ENCODE measurements at regions not wholly inside any gene's neighbourhood (a gene's known extent, or its start where the extent isn't known, plus 50 kb on each side); places are given as distances from the start of the nearest gene placed in this dataset.

- DNase-seq = no peak
These were observed 410.8 kb upstream of the DDI1 start for GRCh38 chr11:103625624-103625965.

- DNase-seq = no peak
These were observed 408.3 kb upstream of the DDI1 start for GRCh38 chr11:103628121-103628520.

GRCh38 chr11:103631841-103632240 lies 404.6 kb upstream of the DDI1 start:
- DNase-seq = no peak

GRCh38 chr11:103633068-103633788 lies 403.2 kb upstream of the DDI1 start:
- DNase-seq = no peak

DNA sequence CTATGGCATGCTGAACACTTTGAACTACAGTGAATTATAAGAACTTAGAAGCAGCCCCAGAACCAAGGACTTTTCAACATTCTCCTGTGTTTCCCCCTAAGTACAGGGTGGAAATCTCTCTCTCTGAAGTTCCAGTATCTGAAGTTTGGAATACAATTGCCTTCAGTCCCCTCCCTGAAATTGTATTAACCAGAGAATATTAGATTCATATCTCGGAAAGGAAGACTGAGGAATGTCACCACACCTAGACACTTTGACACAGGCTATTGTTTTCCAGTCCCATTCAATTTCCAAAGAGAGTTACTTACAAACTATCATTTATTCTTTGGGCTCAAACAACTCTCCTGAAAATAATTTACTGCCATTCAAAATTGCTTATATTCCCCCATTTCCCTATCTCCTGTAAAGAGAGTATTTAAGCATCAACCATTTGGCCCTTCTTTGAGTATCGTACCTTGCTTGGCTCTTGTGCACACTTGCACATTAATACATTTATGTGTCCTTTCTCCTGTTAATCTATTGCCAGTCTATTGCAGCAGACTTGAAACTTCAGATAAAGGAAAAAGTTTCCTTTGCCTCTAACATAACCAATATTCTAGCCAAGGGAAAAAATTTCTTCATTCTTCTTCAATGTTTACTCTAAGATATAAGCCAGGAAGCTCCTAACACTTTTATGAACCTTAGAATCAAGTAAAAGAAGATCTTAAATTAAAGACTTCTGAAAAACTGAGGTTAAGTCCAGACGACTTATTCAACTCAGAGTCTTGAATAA lies 402.4 kb upstream of the DDI1 start:
- DNase-seq = no peak

GRCh38 chr11:103636232-103636631 lies 400.2 kb upstream of the DDI1 start:
- DNase-seq = no peak

DNA sequence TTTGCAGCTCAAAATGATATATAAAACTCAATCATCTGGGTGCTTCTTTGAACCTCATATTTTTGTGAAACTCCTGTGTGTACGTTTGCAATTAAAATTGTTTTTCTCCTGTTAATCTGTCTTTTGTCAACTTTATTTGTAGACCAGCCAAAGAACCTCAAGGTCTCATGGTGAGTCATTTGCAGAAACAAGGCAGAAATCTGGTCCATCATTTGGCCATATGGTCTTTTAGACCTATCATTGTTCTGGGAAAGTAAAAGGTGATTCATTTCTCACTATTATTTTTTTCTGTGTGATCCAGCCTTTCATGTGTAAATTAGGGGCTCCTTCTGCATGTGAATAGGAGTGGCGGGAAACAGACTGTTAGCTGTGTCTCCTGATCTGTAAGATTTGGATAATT lies 399.1 kb upstream of the DDI1 start:
- DNase-seq = no peak

DNA sequence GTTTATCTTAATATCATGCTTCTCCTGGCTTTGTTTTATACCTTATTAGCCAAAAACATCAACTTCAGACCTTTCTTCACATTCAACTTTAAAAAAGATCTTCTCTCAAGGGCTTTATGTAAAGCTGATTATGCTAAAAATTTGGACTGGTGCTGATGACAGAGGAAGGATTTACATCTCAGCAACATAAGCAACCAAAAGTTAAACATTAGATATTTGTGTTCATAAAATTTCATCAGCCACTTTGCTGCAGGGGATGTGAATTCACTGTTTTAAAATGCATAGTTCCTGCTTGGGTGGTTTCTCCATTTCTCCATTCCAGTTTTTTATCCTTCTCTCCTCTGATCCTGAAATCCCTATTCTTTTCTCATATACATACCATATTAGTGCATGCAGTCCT lies 398.6 kb upstream of the DDI1 start:
- DNase-seq = no peak

DNA sequence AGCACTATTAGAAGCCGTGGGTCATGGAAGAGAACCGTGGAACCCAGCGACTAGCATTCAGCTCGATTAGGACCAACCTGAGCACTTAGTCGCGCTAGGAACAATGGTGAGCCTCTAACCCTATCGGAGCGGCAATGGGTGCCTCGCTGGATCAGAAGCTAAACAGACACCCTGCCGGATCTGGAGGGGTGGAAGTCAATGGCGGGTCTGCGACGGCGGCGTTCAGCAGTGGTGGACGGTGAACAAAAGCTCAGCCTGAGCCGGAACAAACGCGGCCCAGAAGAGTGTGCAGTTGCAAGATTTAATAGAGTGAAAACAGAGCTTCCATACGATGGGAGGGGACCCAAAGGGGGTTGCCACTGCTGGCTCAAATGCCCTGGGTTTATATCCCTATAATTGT lies 391.8 kb upstream of the DDI1 start:
- no peak for DNase-seq

GRCh38 chr11:103648054-103648453 lies 388.4 kb upstream of the DDI1 start:
- no peak for DNase-seq

GRCh38 chr11:103648670-103649400 lies 387.6 kb upstream of the DDI1 start:
- no peak for DNase-seq

DNA sequence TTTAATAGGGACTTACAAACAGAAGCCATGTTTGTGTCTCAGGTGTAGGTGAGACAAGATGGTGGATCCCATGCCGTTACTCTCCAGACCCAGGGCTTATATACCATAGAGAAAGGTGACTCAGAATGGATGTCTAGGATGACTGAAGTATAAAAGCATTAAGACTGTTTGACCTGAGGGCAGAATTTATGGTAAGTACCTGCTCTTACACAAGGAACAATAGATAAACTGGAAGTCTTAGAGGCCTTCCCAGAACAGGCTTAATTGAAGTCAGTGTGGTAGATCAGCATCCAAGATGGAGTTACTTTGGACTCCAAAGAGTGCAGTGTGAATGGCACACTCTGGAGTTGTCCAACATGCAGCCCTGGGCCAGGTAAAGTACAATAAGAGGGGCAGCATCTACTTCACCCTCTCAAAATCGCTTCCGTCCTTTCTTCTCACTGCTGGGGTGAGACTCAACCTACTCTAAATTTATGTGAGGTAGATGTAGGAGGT lies 387.0 kb upstream of the DDI1 start:
- DNase-seq = no peak

DNA sequence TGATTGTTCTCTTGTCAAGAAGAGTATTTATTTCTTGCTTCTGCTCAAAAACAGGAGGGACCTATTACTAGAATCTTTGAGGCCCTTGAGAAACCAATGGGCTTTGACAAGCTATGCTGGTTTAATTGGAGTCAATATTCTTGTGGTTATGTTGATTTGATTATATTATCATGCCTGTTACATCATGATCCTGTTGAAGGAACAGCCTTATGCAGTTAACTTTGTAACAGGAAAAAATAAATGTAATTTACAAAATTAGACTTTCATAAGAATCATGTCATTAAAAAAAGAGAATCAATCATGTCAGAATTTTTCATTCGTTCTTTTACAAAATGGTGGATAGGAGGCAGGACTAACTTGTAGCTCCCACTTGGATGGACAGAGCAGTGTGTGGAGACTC lies 386.1 kb upstream of the DDI1 start:
- no peak for DNase-seq

- no peak for DNase-seq
These were observed 385.0 kb upstream of the DDI1 start for GRCh38 chr11:103651341-103651998.

DNA sequence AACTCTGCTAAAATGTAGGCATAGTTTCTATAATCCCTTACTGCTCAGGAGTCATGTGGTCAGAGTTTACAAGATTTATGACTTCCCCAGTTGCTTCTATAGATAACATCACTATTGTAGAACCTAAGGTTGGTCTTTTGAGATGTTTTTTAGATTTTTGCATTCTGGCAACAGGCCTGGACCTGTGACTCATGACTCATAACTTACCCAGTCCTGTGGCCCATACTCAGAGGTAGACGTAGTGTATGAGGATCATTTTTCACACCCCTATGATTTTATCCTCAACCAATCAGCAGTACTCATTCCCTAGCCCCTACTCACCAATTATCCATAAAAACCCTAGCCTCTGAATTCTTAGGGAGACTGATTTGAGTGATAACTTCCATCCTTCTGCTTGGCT lies 384.4 kb upstream of the DDI1 start:
- no peak for DNase-seq

DNA sequence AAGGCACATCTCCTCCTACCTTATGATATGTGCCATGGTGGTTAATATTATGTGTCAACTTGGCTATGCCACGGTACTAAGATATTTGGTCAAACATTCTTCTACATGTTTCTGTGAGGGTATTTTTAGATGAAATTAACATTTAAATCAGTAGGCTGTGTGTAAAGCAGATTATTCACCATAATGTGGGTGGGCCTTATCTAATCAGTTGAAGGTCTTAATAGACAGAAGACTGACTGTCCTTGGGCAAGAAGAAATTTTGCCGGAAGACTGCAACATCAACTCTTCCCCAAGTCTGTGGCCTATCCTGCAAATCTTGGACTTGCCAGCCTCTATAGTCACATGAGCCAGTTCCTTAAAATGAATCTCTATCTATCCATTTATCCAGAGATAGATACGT lies 380.1 kb upstream of the DDI1 start:
- DNase-seq = no peak

GRCh38 chr11:103659206-103659618 lies 377.2 kb upstream of the DDI1 start:
- no peak for DNase-seq

DNA sequence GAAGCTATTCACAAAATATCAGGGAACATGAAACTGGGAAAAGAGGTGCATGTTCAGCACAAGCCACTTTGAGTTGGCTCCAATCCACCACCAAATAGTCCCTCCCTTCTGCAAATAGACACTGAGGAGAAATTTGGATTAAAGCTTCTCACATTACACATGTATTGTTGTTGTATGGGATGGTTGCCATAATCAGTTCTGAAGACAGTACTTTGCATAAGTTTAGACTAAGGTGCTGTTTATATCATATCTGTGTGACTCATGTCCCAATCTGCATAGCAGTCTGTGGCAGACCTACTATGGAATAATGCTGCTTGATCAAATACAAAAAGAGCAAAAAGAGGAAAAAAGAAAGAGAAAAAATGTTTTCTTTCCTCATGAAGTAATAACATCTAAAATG lies 376.7 kb upstream of the DDI1 start:
- no peak for DNase-seq

DNA sequence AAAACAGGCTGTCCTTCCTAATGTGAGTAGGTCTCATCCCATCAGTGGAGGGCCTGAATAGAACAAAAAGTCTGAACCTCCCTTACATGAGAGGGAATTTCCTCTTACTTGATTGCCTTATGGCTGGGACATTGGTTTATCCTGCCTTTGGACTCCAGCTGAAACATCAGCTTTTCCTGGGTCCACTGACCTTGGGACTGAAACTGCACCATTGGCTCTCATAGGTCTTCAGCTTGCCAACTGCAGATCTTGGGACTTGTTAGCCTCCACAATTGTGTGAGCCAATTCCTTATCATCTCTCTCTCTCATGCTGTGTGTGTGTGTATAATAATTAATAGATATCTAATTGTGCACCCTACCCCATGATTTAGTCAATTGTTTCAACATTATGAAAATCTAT lies 375.3 kb upstream of the DDI1 start:
- DNase-seq = no peak

DNA sequence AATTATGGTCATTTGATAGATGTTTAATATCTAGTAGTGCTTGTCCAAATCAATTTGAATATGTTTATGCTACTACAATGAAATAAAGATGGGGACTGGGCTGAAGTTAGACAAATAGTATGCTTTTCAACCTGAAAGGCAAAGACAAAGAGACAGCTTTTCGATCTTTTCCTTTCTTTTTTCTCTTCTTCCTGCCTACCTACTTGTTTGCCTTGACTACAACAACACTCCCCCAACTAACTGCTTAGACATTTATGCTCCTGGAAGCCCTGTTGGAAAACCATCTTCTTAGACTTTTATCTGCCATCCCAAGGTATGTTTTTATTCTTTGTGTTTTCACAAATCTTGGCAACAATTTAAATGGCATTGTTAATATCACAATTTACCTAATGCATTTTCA lies 374.4 kb upstream of the DDI1 start:
- no peak for DNase-seq

GRCh38 chr11:103662880-103663279 lies 373.6 kb upstream of the DDI1 start:
- no peak for DNase-seq

- no peak for DNase-seq
These were observed 367.6 kb upstream of the DDI1 start for GRCh38 chr11:103668859-103669258.

DNA sequence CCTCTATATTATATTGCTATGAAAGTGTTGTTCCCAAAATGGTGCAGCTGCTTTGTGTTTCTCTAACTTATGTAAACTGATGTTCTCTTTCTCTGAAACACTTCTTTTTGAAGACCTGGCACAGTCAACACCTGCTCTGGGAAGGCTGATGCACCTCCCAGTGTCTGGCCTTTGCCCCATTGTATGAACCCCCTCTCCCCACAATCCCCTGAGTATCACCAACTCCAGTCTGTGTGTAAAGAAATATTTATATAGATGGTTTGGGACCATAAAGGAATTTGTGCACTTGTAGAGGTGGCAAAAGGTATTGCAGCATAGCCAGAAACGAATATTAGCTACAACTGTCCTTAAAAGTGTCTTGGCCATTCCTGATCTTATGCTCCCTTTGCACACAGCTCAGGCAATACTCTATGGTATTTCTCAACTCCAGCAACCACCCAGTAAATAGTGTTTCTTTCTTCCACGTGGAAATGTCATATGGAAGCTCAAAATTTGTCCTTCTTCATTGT lies 365.2 kb upstream of the DDI1 start:
- DNase-seq = no peak

Measured in activated CD4-positive, alpha-beta T cell treated with anti-CD3 and anti-CD28 coated beads for 1 hour (primary cell).